ENCODE measurements at regions not wholly inside any gene's neighbourhood (a gene's known extent, or its start where the extent isn't known, plus 50 kb on each side); places are given as distances from the start of the nearest gene placed in this dataset.

DNA sequence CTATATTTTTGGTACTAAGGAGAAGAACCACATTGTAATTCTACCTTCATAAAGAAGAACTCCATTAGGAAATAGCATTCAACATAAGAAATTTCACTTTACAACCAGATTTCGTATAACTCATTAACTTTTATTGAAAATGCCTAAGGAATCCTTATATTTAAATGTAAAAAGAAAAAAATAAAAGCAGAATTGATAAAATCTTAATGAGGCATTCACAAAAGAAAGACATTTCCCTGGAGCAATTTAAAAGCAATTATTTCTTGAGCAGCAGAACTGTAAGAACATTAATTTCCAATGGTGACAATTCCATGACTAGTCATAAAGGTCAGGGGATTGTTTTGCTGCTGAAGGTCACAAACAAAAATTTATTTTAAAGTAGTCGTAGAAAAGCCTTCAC, 1192.8 kb upstream of the TMEM132C start:
- no peak for TF ChIP-seq GATA2 (IDR thresholded peaks at IDR 0.05; ENCODE audit: low read depth, low read length)
- TF ChIP-seq GATA3 (IDR thresholded peaks at IDR 0.05; ENCODE audit: low read depth, low read length), result no peak

All from SH-SY5Y (cell line).